Common myeloid progenitor, CD34-positive (primary cell): ENCODE measurements at regions not wholly inside any gene's neighbourhood (a gene's known extent, or its start where the extent isn't known, plus 50 kb on each side); places are given as distances from the start of the nearest gene placed in this dataset.

Source experiments
- CTCF ChIA-PET: fragments of 350-600 bp; sonication (Branson Sonifier 250); formaldehyde crosslinking; loops from one replicate; lab custom pipeline; 2021; ENCODE audit warnings: antibody characterized with exemption; lab: Charles Lee
- POLR2A ChIA-PET: fragments of 350-600 bp; sonication (Branson Sonifier 250); formaldehyde crosslinking; loops from one replicate; lab custom pipeline; 2021; ENCODE audit warnings: antibody characterized with exemption; lab: Charles Lee
- DNase-seq, 3 donors: peaks; one replicate each; pipeline versions ENCODE4 v3.0.0 to v3.0.0-alpha.2; 2013
- H3K27ac ChIP-seq, 2 experiments: 1 replicate in 1 of 2; 2 replicates in 1 of 2; pipeline ENCODE4 v1.7.0; 2013; ENCODE audit warnings: inconsistent platforms in 2 of 2, low read length in 2 of 2, mild to moderate bottlenecking in 2 of 2, low read depth in 1 of 2, moderate library complexity in 1 of 2; ENCODE audit not compliant: severe bottlenecking in 2 of 2, insufficient read depth in 1 of 2, poor library complexity in 1 of 2
- H3K27me3 ChIP-seq, 5 experiments: replicated peaks in 2 of 5; 1 replicate in 3 of 5; 2 replicates in 2 of 5; pipeline versions ENCODE4 v1.6.1 to v1.7.0; 2013; ENCODE audit warnings: low read length in 4 of 5, mild to moderate bottlenecking in 2 of 5, moderate library complexity in 2 of 5, inconsistent platforms in 1 of 5; ENCODE audit not compliant: insufficient read depth in 5 of 5, control insufficient read depth in 4 of 5
- H3K36me3 ChIP-seq, 4 experiments: 1 replicate in 2 of 4; 2 replicates in 2 of 4; pipeline versions ENCODE4 v1.6.1 to v1.7.0; 2013; ENCODE audit warnings: low read length in 3 of 4, control low read depth in 1 of 4, mild to moderate bottlenecking in 1 of 4; ENCODE audit not compliant: control insufficient read depth in 4 of 4, insufficient read depth in 4 of 4
- H3K4me1 ChIP-seq, 4 experiments: 1 replicate in 3 of 4; 2 replicates in 1 of 4; pipeline versions ENCODE4 v1.6.1 to v1.7.1; 2013; ENCODE audit warnings: low read length in 3 of 4, mild to moderate bottlenecking in 3 of 4, control low read depth in 1 of 4, inconsistent platforms in 1 of 4, moderate library complexity in 1 of 4; ENCODE audit not compliant: control insufficient read depth in 4 of 4, insufficient read depth in 4 of 4; ENCODE audit errors: control extremely low read depth in 1 of 4
- H3K4me3 ChIP-seq, 7 experiments: 1 replicate in 4 of 7; 2 replicates in 3 of 7; pipeline versions ENCODE4 v1.5.1 to v1.7.0; 2013; ENCODE audit warnings: mild to moderate bottlenecking in 7 of 7, low read length in 6 of 7, moderate library complexity in 6 of 7, inconsistent platforms in 2 of 7, low read depth in 2 of 7, control low read depth in 1 of 7; ENCODE audit not compliant: insufficient read depth in 4 of 7, control insufficient read depth in 1 of 7; ENCODE audit errors: extremely low read depth in 1 of 7
- H3K9me3 ChIP-seq, 5 experiments: 1 replicate in 4 of 5; 2 replicates in 1 of 5; pipeline versions ENCODE4 v1.6.1 to v1.7.1; 2013; ENCODE audit warnings: low read length in 4 of 5, mild to moderate bottlenecking in 2 of 5, inconsistent platforms in 1 of 5, low read depth in 1 of 5, moderate library complexity in 1 of 5; ENCODE audit not compliant: control insufficient read depth in 4 of 5, insufficient read depth in 2 of 5; ENCODE audit errors: control extremely low read depth in 1 of 5
- WGBS: methylation state at CpG from one replicate; pipeline ENCODE4 v1.1.5; 2013; ENCODE audit not compliant: insufficient coverage; 5-methylcytosine and 5-hydroxymethylcytosine counted together

- H3K27ac ChIP-seq = no peak overlapping the region
- WGBS = 50% methylated on average over 1 of the region's 1 CpG
- H3K4me1 ChIP-seq = no peaks in the 10 kb centered on the region
- POLR2A ChIA-PET = no interaction called here
- peaks cover 0 to 2% (median 0%) of the 10 kb centered on the region in 5 experiments for H3K9me3 ChIP-seq
- no peak overlapping the region for H3K4me3 ChIP-seq
- CTCF ChIA-PET = interaction anchor here (1.1 kb wide), 1 partner anchor 13 kb away, joined by 3 read pairs; no protein-coding TSS in a partner anchor
- no peaks in the 10 kb centered on the region for H3K36me3 ChIP-seq
- DNase-seq = no peak
- no peaks in the 10 kb centered on the region for H3K27me3 ChIP-seq
These were observed 987.2 kb upstream of the CDH2 start for GRCh38 chr18:29164020-29164706.

GRCh38 chr18:29163596-29163995 lies 986.7 kb upstream of the CDH2 start:
- Histone ChIP-seq H3K36me3 (no peaks in the 10 kb centered on the region), H3K27ac (no peak overlapping the region), H3K27me3 (no peaks in the 10 kb centered on the region), H3K4me1 (no peaks in the 10 kb centered on the region), H3K9me3 (peaks cover 0 to 2% (median 0%) of the 10 kb centered on the region in 5 experiments), H3K4me3 (no peak overlapping the region)
- ChIA-PET POLR2A (no interaction called here), CTCF (interaction anchor here (1.1 kb wide), 1 partner anchor 14 kb away, joined by 3 read pairs; no protein-coding TSS in a partner anchor)
- DNase-seq = no peak

DNA sequence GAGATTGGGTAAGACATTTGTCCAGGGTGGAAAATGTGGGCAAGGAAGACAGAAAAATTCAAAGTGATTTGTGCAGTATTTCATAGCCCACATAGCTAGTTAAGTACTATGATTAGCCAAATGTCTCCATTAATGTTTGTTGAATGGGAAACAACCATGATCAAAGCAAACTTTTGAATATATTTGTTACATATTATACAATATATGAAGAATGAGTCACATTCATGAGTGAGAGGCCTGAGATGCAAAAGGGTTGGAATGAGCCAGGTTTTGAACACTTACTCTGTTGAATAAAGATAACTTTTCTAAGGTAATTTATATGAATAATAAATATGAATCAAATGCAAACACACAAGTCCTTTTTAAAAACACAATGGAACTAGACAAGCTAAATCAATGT lies 984.5 kb upstream of the CDH2 start:
- no peak for DNase-seq
- H3K27ac ChIP-seq = no peak overlapping the region

GRCh38 chr18:29160170-29160569 lies 983.2 kb upstream of the CDH2 start:
- H3K27ac ChIP-seq = no peak overlapping the region
- no peaks in the 10 kb centered on the region for H3K4me1 ChIP-seq
- ChIA-PET CTCF (no interaction called here), POLR2A (no interaction called here)
- no peak for DNase-seq
- no CpG with 5 or more reads among the region's 2 CpGs for WGBS
- no peaks in the 10 kb centered on the region for H3K36me3 ChIP-seq
- H3K27me3 ChIP-seq = no peaks in the 10 kb centered on the region
- H3K4me3 ChIP-seq = no peak overlapping the region
- H3K9me3 ChIP-seq = no peaks in the 10 kb centered on the region

More for the DNA sequence above, 984.5 kb upstream of the CDH2 start:
- no peaks in the 10 kb centered on the region for H3K4me1 ChIP-seq
- H3K36me3 ChIP-seq = no peaks in the 10 kb centered on the region
- no peaks in the 10 kb centered on the region for H3K27me3 ChIP-seq
- CTCF ChIA-PET = no interaction called here
- H3K9me3 ChIP-seq = no peaks in the 10 kb centered on the region
- POLR2A ChIA-PET = no interaction called here
- H3K4me3 ChIP-seq = no peak overlapping the region

DNA sequence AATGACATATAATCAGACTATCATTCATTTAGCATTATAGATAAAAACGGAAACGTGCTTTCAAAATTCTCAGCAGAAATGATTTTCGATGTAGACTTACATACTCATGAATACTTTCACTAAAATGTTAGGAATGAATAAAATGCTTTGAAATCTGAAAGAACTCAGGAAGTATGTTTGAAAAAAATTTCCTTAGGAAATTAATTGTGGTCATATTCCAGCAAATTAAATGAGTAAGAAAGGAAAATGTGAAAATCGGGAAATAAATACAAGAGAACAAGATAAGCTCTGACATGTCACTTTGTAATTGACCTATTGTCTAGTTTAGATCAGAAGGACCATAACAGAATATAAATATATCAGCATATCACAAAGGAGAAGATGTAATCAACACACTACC lies 981.0 kb upstream of the CDH2 start:
- Histone ChIP-seq H3K9me3 (no peaks in the 10 kb centered on the region), H3K36me3 (no peaks in the 10 kb centered on the region), H3K27me3 (no peaks in the 10 kb centered on the region), H3K27ac (no peak overlapping the region), H3K4me1 (peaks cover 0 to 7% (median 3%) of the 10 kb centered on the region in 4 experiments), H3K4me3 (no peak overlapping the region)
- no peak for DNase-seq
- POLR2A ChIA-PET = no interaction called here
- no CpG with 5 or more reads among the region's 4 CpGs for WGBS
- CTCF ChIA-PET = no interaction called here

- no peak for DNase-seq
- no peaks in the 10 kb centered on the region for H3K36me3 ChIP-seq
- 100% methylated on average over 1 of the region's 3 CpGs for WGBS
- H3K4me1 ChIP-seq = peaks cover 0 to 8% (median 4%) of the 10 kb centered on the region in 4 experiments
- no peak overlapping the region for H3K27ac ChIP-seq
- no peaks in the 10 kb centered on the region for H3K27me3 ChIP-seq
- H3K9me3 ChIP-seq = no peaks in the 10 kb centered on the region
- POLR2A ChIA-PET = no interaction called here
- no peak overlapping the region for H3K4me3 ChIP-seq
- CTCF ChIA-PET = no interaction called here
These were observed 980.3 kb upstream of the CDH2 start for GRCh38 chr18:29157057-29157780.

DNA sequence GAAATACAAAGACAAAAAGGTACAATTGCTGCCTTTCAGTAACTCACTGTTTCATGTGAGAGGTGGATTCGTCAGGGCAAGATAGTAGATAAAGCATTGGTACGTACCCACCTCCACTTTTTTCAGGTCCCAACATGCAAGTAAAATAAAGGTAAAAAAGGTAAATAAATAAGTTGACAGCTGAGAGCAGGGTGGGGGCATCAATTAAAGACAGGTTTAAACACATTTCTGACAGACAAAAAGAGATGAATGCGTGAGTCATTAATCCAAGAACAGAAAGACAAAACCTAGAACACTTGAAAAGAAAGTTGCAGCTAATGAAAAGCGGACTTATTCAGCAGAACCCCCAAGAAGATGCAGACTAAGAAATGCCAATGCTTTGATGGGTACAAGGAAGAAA lies 979.6 kb upstream of the CDH2 start:
- peaks cover 0 to 8% (median 4%) of the 10 kb centered on the region in 4 experiments for H3K4me1 ChIP-seq
- no peak for DNase-seq
- H3K27ac ChIP-seq = no peak overlapping the region
- ChIA-PET POLR2A (no interaction called here), CTCF (no interaction called here)
- no peaks in the 10 kb centered on the region for H3K9me3 ChIP-seq
- H3K27me3 ChIP-seq = no peaks in the 10 kb centered on the region
- no peak overlapping the region for H3K4me3 ChIP-seq
- WGBS = 100% methylated on average over 1 of the region's 4 CpGs
- no peaks in the 10 kb centered on the region for H3K36me3 ChIP-seq
